ENCODE measurements at regions not wholly inside any gene's neighbourhood (a gene's known extent, or its start where the extent isn't known, plus 50 kb on each side); places are given as distances from the start of the nearest gene placed in this dataset.

GRCh38 chr1:90107990-90108389 is 113.1 kb downstream of the ZNF326 start:
- no peak overlapping the region for H3K27ac ChIP-seq
- in situ Hi-C loops (cut with MboI; ENCODE audit: low sequenced_read_pairs in 4 of 4): no loop called here
- ATAC-seq (no peak), DNase-seq (no peak)
- TF ChIP-seq POLR2A (IDR thresholded peaks at IDR 0.05): no peak
- H3K4me3 ChIP-seq: no peak overlapping the region
- intact Hi-C loops (cut with DNase I; ENCODE audit: low total_unique reads): no loop called here
- H3K27me3 ChIP-seq: peaks cover 0 to 3% (median 0%) of the 10 kb centered on the region in 3 donors
- no peaks in the 10 kb centered on the region for H3K36me3 ChIP-seq
- no peaks in the 10 kb centered on the region for H3K9me3 ChIP-seq
- H3K4me1 ChIP-seq: no peaks in the 10 kb centered on the region

GRCh38 chr1:90106311-90106710 is 111.4 kb downstream of the ZNF326 start:
- DNase-seq (no peak), ATAC-seq (no peak)
- H3K36me3 ChIP-seq: no peaks in the 10 kb centered on the region
- no peaks in the 10 kb centered on the region for H3K4me1 ChIP-seq
- H3K27ac ChIP-seq: no peak overlapping the region
- peaks cover 0 to 3% (median 0%) of the 10 kb centered on the region in 3 donors for H3K27me3 ChIP-seq
- in situ Hi-C loops (cut with MboI; ENCODE audit: low sequenced_read_pairs in 4 of 4) (no loop called here), intact Hi-C loops (cut with DNase I; ENCODE audit: low total_unique reads) (no loop called here)
- H3K4me3 ChIP-seq: no peak overlapping the region
- TF ChIP-seq POLR2A (IDR thresholded peaks at IDR 0.05) (no peak), CTCF (IDR thresholded peaks at IDR 0.05 in 4 of 5, conservative IDR thresholded peaks at IDR 0.05 in 1 of 5) (no peak)
- H3K9me3 ChIP-seq: no peaks in the 10 kb centered on the region

- Histone ChIP-seq H3K36me3 (no peaks in the 10 kb centered on the region), H3K9me3 (no peaks in the 10 kb centered on the region), H3K4me1 (no peaks in the 10 kb centered on the region), H3K4me3 (no peak overlapping the region), H3K27me3 (peaks cover 0 to 3% (median 0%) of the 10 kb centered on the region in 3 donors), H3K27ac (no peak overlapping the region)
- ATAC-seq (no peak), DNase-seq (no peak)
- in situ Hi-C loops (cut with MboI; ENCODE audit: low sequenced_read_pairs in 4 of 4): no loop called here
- intact Hi-C loops (cut with DNase I; ENCODE audit: low total_unique reads): no loop called here
- TF ChIP-seq CTCF (IDR thresholded peaks at IDR 0.05 in 4 of 5, conservative IDR thresholded peaks at IDR 0.05 in 1 of 5): no peak
- TF ChIP-seq POLR2A (IDR thresholded peaks at IDR 0.05): no peak
These were observed 110.1 kb downstream of the ZNF326 start for GRCh38 chr1:90104941-90105538.

GRCh38 chr1:90100566-90100965 is 105.7 kb downstream of the ZNF326 start:
- no peak for TF ChIP-seq CTCF (IDR thresholded peaks at IDR 0.05 in 4 of 5, conservative IDR thresholded peaks at IDR 0.05 in 1 of 5)
- TF ChIP-seq POLR2A (IDR thresholded peaks at IDR 0.05): no peak
- in situ Hi-C loops (cut with MboI; ENCODE audit: low sequenced_read_pairs in 4 of 4): no loop called here

GRCh38 chr1:90092441-90092840 is 97.5 kb downstream of the ZNF326 start:
- ATAC-seq (no peak), DNase-seq (no peak)

More at GRCh38 chr1:90100566-90100965, 105.7 kb downstream of the ZNF326 start:
- intact Hi-C loops (cut with DNase I; ENCODE audit: low total_unique reads): no loop called here
- no peak overlapping the region for H3K27ac ChIP-seq
- DNase-seq: no peak
- no peak overlapping the region for H3K4me3 ChIP-seq
- no peaks in the 10 kb centered on the region for H3K27me3 ChIP-seq
- no peaks in the 10 kb centered on the region for H3K36me3 ChIP-seq
- no peaks in the 10 kb centered on the region for H3K9me3 ChIP-seq
- no peak for ATAC-seq
- no peaks in the 10 kb centered on the region for H3K4me1 ChIP-seq

More at GRCh38 chr1:90092441-90092840, 97.5 kb downstream of the ZNF326 start:
- intact Hi-C loops (cut with DNase I; ENCODE audit: low total_unique reads) (no loop called here), in situ Hi-C loops (cut with MboI; ENCODE audit: low sequenced_read_pairs in 4 of 4) (no loop called here)
- Histone ChIP-seq H3K27me3 (no peaks in the 10 kb centered on the region), H3K36me3 (no peaks in the 10 kb centered on the region), H3K27ac (no peak overlapping the region), H3K4me3 (no peak overlapping the region), H3K9me3 (no peaks in the 10 kb centered on the region), H3K4me1 (no peaks in the 10 kb centered on the region)
- no peak for TF ChIP-seq POLR2A (IDR thresholded peaks at IDR 0.05)
- no peak for TF ChIP-seq CTCF (IDR thresholded peaks at IDR 0.05 in 4 of 5, conservative IDR thresholded peaks at IDR 0.05 in 1 of 5)
